ENCODE measurements at regions not wholly inside any gene's neighbourhood (a gene's known extent, or its start where the extent isn't known, plus 50 kb on each side); places are given as distances from the start of the nearest gene placed in this dataset.

DNA sequence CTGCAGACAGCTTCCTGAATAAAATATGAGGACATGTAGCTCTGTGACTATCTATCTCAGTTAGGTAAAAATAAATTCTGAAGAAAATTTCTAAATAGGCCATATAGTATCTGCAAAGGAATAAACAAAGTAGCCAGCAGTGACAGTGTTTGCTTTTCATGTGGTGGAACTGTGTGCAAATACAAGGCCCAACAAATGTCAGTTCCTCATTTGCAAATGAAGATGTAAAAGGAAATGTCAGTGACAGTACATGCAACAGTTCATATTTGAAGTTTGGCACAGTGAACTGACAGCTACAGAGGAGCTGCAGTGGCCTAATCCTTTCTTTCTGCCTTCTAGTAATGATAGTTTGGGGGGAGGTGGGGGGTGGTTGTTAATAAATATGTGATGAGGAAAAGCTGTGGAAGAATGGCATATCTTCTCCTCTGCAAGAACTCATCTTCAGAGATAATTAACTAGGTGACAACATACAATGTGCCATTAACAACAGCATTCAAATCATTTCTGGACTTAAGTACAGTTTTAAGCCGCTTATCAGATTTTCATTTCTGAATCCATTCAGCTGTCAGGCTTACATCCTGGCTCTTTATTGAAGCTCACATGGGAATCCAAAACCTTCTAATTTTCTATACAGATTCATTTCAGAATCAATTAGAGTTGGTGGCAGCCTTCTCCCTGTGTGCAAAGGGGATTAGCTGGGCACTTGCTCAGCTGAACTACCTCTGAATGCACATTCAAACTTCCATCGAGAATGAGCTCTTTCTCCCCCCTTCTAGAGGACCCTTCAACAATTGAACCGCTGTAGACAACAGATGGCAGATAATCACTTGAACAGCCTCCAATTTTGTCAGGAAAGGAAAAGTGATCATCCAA is 1059.0 kb upstream of the EPHA7 start:
- Histone ChIP-seq H3K4me3 (ENCODE audit: low read depth in 1 of 3, low read length in 3 of 3) (no peak overlapping the region), H3K4me1 (ENCODE audit: control insufficient read depth in 4 of 4, insufficient read depth in 4 of 4, low read length in 3 of 4) (no peaks in the 10 kb centered on the region), H3K9me3 (ENCODE audit: control insufficient read depth in 4 of 4, low read length in 3 of 4) (peaks cover 0 to 3% (median 0%) of the 10 kb centered on the region in 4 donors), H3K27me3 (ENCODE audit: control insufficient read depth in 4 of 4, insufficient read depth in 4 of 4, low read length in 3 of 4) (no peaks in the 10 kb centered on the region), H3K27ac (ENCODE audit: low read depth in 1 of 2, low read length in 2 of 2) (no peak overlapping the region), H3K36me3 (ENCODE audit: control insufficient read depth in 4 of 4, insufficient read depth in 3 of 4, low read depth in 1 of 4, low read length in 3 of 4) (no peaks in the 10 kb centered on the region), H3K9ac (ENCODE audit: low read depth in 1 of 2, low read length in 2 of 2) (no peak overlapping the region)
- TF ChIP-seq, protein P1, sequence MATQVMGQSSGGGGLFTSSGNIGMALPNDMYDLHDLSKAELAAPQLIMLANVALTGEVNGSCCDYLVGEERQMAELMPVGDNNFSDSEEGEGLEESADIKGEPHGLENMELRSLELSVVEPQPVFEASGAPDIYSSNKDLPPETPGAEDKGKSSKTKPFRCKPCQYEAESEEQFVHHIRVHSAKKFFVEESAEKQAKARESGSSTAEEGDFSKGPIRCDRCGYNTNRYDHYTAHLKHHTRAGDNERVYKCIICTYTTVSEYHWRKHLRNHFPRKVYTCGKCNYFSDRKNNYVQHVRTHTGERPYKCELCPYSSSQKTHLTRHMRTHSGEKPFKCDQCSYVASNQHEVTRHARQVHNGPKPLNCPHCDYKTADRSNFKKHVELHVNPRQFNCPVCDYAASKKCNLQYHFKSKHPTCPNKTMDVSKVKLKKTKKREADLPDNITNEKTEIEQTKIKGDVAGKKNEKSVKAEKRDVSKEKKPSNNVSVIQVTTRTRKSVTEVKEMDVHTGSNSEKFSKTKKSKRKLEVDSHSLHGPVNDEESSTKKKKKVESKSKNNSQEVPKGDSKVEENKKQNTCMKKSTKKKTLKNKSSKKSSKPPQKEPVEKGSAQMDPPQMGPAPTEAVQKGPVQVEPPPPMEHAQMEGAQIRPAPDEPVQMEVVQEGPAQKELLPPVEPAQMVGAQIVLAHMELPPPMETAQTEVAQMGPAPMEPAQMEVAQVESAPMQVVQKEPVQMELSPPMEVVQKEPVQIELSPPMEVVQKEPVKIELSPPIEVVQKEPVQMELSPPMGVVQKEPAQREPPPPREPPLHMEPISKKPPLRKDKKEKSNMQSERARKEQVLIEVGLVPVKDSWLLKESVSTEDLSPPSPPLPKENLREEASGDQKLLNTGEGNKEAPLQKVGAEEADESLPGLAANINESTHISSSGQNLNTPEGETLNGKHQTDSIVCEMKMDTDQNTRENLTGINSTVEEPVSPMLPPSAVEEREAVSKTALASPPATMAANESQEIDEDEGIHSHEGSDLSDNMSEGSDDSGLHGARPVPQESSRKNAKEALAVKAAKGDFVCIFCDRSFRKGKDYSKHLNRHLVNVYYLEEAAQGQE (IDR thresholded peaks at IDR 0.05): no peak
- TF ChIP-seq GABPA (IDR thresholded peaks at IDR 0.05 in 1 of 2, conservative IDR thresholded peaks at IDR 0.05 in 1 of 2): no peak
- TF ChIP-seq, protein P2, sequence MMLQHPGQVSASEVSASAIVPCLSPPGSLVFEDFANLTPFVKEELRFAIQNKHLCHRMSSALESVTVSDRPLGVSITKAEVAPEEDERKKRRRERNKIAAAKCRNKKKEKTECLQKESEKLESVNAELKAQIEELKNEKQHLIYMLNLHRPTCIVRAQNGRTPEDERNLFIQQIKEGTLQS (IDR thresholded peaks at IDR 0.05): no peak
- WGBS: 58% methylated on average over 3 of the region's 3 CpGs
- DNase-seq (ENCODE audit: low spot score): no peak

DNA sequence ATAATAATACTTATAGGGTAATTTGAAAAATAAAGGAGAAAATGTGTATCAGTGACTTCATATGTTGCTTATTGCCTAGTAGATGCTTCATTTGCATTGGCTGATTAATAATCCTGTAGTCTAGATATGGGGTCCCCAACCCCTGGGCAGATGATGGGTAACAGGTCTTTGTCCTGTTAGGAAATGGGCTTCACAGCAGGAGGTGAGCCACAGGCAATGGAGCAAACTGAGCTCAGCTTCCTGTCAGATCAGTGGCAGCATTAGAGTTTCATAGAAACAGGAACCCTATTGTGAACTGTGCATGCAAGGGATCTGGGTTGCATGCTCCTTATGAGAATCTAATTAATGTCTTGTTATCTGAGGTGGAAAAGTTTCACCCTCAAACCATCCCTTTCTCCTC is 1049.5 kb upstream of the EPHA7 start:
- Histone ChIP-seq H3K4me1 (ENCODE audit: control insufficient read depth in 4 of 4, insufficient read depth in 4 of 4, low read length in 3 of 4) (no peaks in the 10 kb centered on the region), H3K36me3 (ENCODE audit: control insufficient read depth in 4 of 4, insufficient read depth in 3 of 4, low read depth in 1 of 4, low read length in 3 of 4) (no peaks in the 10 kb centered on the region), H3K9me3 (ENCODE audit: control insufficient read depth in 4 of 4, low read length in 3 of 4) (no peaks in the 10 kb centered on the region), H3K27me3 (ENCODE audit: control insufficient read depth in 4 of 4, insufficient read depth in 4 of 4, low read length in 3 of 4) (no peaks in the 10 kb centered on the region), H3K4me3 (ENCODE audit: low read depth in 1 of 3, low read length in 3 of 3) (no peak overlapping the region), H3K9ac (ENCODE audit: low read depth in 1 of 2, low read length in 2 of 2) (no peak overlapping the region), H3K27ac (ENCODE audit: low read depth in 1 of 2, low read length in 2 of 2) (no peak overlapping the region)
- TF ChIP-seq, protein P3, sequence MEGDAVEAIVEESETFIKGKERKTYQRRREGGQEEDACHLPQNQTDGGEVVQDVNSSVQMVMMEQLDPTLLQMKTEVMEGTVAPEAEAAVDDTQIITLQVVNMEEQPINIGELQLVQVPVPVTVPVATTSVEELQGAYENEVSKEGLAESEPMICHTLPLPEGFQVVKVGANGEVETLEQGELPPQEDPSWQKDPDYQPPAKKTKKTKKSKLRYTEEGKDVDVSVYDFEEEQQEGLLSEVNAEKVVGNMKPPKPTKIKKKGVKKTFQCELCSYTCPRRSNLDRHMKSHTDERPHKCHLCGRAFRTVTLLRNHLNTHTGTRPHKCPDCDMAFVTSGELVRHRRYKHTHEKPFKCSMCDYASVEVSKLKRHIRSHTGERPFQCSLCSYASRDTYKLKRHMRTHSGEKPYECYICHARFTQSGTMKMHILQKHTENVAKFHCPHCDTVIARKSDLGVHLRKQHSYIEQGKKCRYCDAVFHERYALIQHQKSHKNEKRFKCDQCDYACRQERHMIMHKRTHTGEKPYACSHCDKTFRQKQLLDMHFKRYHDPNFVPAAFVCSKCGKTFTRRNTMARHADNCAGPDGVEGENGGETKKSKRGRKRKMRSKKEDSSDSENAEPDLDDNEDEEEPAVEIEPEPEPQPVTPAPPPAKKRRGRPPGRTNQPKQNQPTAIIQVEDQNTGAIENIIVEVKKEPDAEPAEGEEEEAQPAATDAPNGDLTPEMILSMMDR (IDR thresholded peaks at IDR 0.05; ENCODE audit: low read depth, low read length, missing input control): no peak
- no peak for TF ChIP-seq HNF4G (IDR thresholded peaks at IDR 0.05)
- no peak for TF ChIP-seq HNF4A (conservative IDR thresholded peaks at IDR 0.05)
- no peak for TF ChIP-seq FOXA1 (IDR thresholded peaks at IDR 0.05)
- TF ChIP-seq, protein P4, sequence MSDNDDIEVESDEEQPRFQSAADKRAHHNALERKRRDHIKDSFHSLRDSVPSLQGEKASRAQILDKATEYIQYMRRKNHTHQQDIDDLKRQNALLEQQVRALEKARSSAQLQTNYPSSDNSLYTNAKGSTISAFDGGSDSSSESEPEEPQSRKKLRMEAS (IDR thresholded peaks at IDR 0.05): no peak
- no peak for TF ChIP-seq JUND (IDR thresholded peaks at IDR 0.05)
- no peak for TF ChIP-seq TAF1 (conservative IDR thresholded peaks at IDR 0.05)
- TF ChIP-seq, protein P1 (IDR thresholded peaks at IDR 0.05): no peak
- no peak for TF ChIP-seq SP1 (IDR thresholded peaks at IDR 0.05)
- no peak for TF ChIP-seq GABPA (IDR thresholded peaks at IDR 0.05 in 1 of 2, conservative IDR thresholded peaks at IDR 0.05 in 1 of 2)
- TF ChIP-seq FOXA2 (IDR thresholded peaks at IDR 0.05): no peak
- TF ChIP-seq EGR1 (IDR thresholded peaks at IDR 0.05; ENCODE audit: low read depth in 2 of 2): no peak
- TF ChIP-seq, protein P5, sequence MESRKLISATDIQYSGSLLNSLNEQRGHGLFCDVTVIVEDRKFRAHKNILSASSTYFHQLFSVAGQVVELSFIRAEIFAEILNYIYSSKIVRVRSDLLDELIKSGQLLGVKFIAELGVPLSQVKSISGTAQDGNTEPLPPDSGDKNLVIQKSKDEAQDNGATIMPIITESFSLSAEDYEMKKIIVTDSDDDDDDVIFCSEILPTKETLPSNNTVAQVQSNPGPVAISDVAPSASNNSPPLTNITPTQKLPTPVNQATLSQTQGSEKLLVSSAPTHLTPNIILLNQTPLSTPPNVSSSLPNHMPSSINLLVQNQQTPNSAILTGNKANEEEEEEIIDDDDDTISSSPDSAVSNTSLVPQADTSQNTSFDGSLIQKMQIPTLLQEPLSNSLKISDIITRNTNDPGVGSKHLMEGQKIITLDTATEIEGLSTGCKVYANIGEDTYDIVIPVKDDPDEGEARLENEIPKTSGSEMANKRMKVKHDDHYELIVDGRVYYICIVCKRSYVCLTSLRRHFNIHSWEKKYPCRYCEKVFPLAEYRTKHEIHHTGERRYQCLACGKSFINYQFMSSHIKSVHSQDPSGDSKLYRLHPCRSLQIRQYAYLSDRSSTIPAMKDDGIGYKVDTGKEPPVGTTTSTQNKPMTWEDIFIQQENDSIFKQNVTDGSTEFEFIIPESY (IDR thresholded peaks at IDR 0.05): no peak
- TF ChIP-seq, protein P2 (IDR thresholded peaks at IDR 0.05): no peak
- no peak for TF ChIP-seq RAD21 (IDR thresholded peaks at IDR 0.05)
- no peak for TF ChIP-seq YY1 (IDR thresholded peaks at IDR 0.05)
- no peak for TF ChIP-seq NR2F2 (IDR thresholded peaks at IDR 0.05)
- DNase-seq (ENCODE audit: low spot score): no peak
